EH (cell line): ENCODE measurements at regions not wholly inside any gene's neighbourhood (a gene's known extent, or its start where the extent isn't known, plus 50 kb on each side); places are given as distances from the start of the nearest gene placed in this dataset.

ENCODE experiments used
- DNase-seq: peaks from one replicate; pipeline ENCODE4 v3.0.0-alpha.2; 2015; ENCODE audit warnings: low read depth

- no peak for DNase-seq
Measured at GRCh38 chr3:74693696-74694393, 79.4 kb upstream of the CNTN3 start.

GRCh38 chr3:74693251-74693650 lies 78.8 kb upstream of the CNTN3 start:
- DNase-seq = no peak

- DNase-seq = no peak
Measured at GRCh38 chr3:74691946-74692345, 77.5 kb upstream of the CNTN3 start.

- no peak for DNase-seq
Measured at GRCh38 chr3:74673326-74673725, 58.9 kb upstream of the CNTN3 start.

GRCh38 chr3:74664606-74665005 lies 50.1 kb upstream of the CNTN3 start:
- DNase-seq = no peak
